ENCODE measurements at regions not wholly inside any gene's neighbourhood (a gene's known extent, or its start where the extent isn't known, plus 50 kb on each side); places are given as distances from the start of the nearest gene placed in this dataset.
A peak's percentile ranks its signal among the peaks of the same experiment; 100 is the strongest.
"Not testable (repeated sequence)": the region's sequence is repeated elsewhere in the genome, so short reads cannot be mapped to it uniquely, and the experiment has no call there.

GRCh38 chr6:11847068-11847467 lies 68.5 kb upstream of the ADTRP start:
- ATAC-seq, result not testable (repeated sequence)

- ATAC-seq, result peak; percentile 52
These were observed 67.3 kb upstream of the ADTRP start for GRCh38 chr6:11845664-11846577.

GRCh38 chr6:11842795-11843194 lies 64.2 kb upstream of the ADTRP start:
- not testable (repeated sequence) for ATAC-seq

- peak; percentile 59 for ATAC-seq
These were observed 56.5 kb upstream of the ADTRP start for GRCh38 chr6:11835065-11835464.

- ATAC-seq, result no peak
These were observed 55.3 kb upstream of the ADTRP start for GRCh38 chr6:11833626-11834592.

- ATAC-seq, result no peak
These were observed 53.0 kb upstream of the ADTRP start for GRCh38 chr6:11831653-11832052.

- ATAC-seq, result no peak
These were observed 51.9 kb upstream of the ADTRP start for GRCh38 chr6:11830520-11830919.

- no peak for ATAC-seq
These were observed 51.5 kb upstream of the ADTRP start for GRCh38 chr6:11830105-11830504.

- no peak for ATAC-seq
These were observed 49.8 kb upstream of the ADTRP start for GRCh38 chr6:11828262-11828870.

Measured in esophagus mucosa (tissue), 1 donor.